ENCODE measurements at regions not wholly inside any gene's neighbourhood (a gene's known extent, or its start where the extent isn't known, plus 50 kb on each side); places are given as distances from the start of the nearest gene placed in this dataset.

DNA sequence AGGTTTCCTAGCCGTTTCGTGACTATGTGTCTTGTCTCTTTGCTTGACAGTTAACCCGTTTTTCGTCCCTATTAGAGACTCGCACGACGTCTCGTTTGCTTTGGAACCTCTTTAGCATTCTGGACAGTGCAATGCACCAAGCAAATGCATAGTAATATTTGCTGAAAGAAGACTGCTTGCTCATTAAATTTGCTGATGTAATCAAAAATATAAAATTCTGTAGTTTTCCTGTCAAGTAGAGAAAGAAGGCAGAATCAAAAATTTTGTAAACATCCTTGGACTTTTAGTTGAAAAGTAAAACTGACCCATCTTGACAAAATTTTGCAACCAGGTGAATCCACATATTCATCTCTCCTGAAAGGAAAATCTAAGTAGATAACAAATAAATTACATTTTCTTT is 106.9 kb upstream of the RAPGEF2 start:
- TF ChIP-seq EZH2 (IDR thresholded peaks at IDR 0.05; ENCODE audit: low read length, missing control alignments) = no peak
- TF ChIP-seq, protein P1, sequence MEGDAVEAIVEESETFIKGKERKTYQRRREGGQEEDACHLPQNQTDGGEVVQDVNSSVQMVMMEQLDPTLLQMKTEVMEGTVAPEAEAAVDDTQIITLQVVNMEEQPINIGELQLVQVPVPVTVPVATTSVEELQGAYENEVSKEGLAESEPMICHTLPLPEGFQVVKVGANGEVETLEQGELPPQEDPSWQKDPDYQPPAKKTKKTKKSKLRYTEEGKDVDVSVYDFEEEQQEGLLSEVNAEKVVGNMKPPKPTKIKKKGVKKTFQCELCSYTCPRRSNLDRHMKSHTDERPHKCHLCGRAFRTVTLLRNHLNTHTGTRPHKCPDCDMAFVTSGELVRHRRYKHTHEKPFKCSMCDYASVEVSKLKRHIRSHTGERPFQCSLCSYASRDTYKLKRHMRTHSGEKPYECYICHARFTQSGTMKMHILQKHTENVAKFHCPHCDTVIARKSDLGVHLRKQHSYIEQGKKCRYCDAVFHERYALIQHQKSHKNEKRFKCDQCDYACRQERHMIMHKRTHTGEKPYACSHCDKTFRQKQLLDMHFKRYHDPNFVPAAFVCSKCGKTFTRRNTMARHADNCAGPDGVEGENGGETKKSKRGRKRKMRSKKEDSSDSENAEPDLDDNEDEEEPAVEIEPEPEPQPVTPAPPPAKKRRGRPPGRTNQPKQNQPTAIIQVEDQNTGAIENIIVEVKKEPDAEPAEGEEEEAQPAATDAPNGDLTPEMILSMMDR (conservative IDR thresholded peaks at IDR 0.05 in 1 of 2, IDR thresholded peaks at IDR 0.05 in 1 of 2; ENCODE audit: low read depth in 1 of 2, low read length in 2 of 2) = no peak
- Histone ChIP-seq H4K20me1 (ENCODE audit: control insufficient read depth, extremely low read depth, insufficient read depth, low read length) (no peaks in the 10 kb centered on the region), H3K4me1 (ENCODE audit: control insufficient read depth, extremely low read depth, insufficient read depth, low read length) (peaks cover 3% of the 10 kb centered on the region), H3K27me3 (ENCODE audit: control insufficient read depth, insufficient read depth, low read length) (no peaks in the 10 kb centered on the region), H3K4me2 (ENCODE audit: extremely low read depth, insufficient read depth, low read length) (no peak overlapping the region), H3K36me3 (ENCODE audit: control insufficient read depth, insufficient read depth, low read length) (no peaks in the 10 kb centered on the region), H2AFZ (ENCODE audit: low read length) (no peak overlapping the region), H3K79me2 (ENCODE audit: control insufficient read depth, insufficient read depth, low read length) (no peaks in the 10 kb centered on the region), H3K9ac (ENCODE audit: insufficient read depth, low read length) (no peak overlapping the region), H3K27ac (ENCODE audit: insufficient read depth, low read length) (no peak overlapping the region), H3K4me3 (replicated peaks in 1 of 4; ENCODE audit: control extremely low read depth in 1 of 4, insufficient read depth in 1 of 4, low read depth in 3 of 4, low read length in 4 of 4) (no peak overlapping the region), H3K9me3 (ENCODE audit: control insufficient read depth, insufficient read depth, low read depth, low read length) (no peaks in the 10 kb centered on the region)
- DNase-seq (ENCODE audit: low read depth in 2 of 2) = no peak

DNA sequence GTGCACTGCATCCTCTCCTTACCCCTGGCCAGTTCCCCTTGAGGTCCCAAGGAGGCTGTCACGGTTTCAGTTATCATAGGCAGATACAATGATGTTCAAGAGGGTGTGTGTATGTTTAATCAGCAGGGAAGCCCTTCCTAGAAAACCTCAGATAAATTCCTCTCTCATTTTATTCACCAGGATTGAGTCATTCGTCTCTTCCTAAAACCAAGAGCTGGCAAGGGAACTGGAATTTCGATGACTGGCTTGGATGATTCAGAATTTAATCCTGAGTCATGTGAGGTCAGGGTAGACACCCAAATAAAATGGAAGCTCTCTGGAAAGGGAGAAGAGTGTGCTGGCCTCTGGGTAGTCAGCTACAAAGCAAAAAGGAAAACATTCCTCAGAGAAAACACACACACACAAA is 106.2 kb upstream of the RAPGEF2 start:
- no peak overlapping the region for H3K4me2 ChIP-seq (ENCODE audit: extremely low read depth, insufficient read depth, low read length)
- H3K9ac ChIP-seq (ENCODE audit: insufficient read depth, low read length) = no peak overlapping the region
- TF ChIP-seq, protein P1 (conservative IDR thresholded peaks at IDR 0.05 in 1 of 2, IDR thresholded peaks at IDR 0.05 in 1 of 2; ENCODE audit: low read depth in 1 of 2, low read length in 2 of 2) = no peak
- no peak for TF ChIP-seq EZH2 (IDR thresholded peaks at IDR 0.05; ENCODE audit: low read length, missing control alignments)
- no peaks in the 10 kb centered on the region for H4K20me1 ChIP-seq (ENCODE audit: control insufficient read depth, extremely low read depth, insufficient read depth, low read length)
- no peaks in the 10 kb centered on the region for H3K9me3 ChIP-seq (ENCODE audit: control insufficient read depth, insufficient read depth, low read depth, low read length)
- no peak overlapping the region for H3K4me3 ChIP-seq (replicated peaks in 1 of 4; ENCODE audit: control extremely low read depth in 1 of 4, insufficient read depth in 1 of 4, low read depth in 3 of 4, low read length in 4 of 4)
- H2AFZ ChIP-seq (ENCODE audit: low read length) = no peak overlapping the region
- H3K27ac ChIP-seq (ENCODE audit: insufficient read depth, low read length) = no peak overlapping the region
- DNase-seq (ENCODE audit: low read depth in 2 of 2) = peak; percentile 95 to 98
- H3K36me3 ChIP-seq (ENCODE audit: control insufficient read depth, insufficient read depth, low read length) = no peaks in the 10 kb centered on the region
- no peaks in the 10 kb centered on the region for H3K79me2 ChIP-seq (ENCODE audit: control insufficient read depth, insufficient read depth, low read length)
- H3K4me1 ChIP-seq (ENCODE audit: control insufficient read depth, extremely low read depth, insufficient read depth, low read length) = peaks cover 3% of the 10 kb centered on the region
- no peaks in the 10 kb centered on the region for H3K27me3 ChIP-seq (ENCODE audit: control insufficient read depth, insufficient read depth, low read length)

DNA sequence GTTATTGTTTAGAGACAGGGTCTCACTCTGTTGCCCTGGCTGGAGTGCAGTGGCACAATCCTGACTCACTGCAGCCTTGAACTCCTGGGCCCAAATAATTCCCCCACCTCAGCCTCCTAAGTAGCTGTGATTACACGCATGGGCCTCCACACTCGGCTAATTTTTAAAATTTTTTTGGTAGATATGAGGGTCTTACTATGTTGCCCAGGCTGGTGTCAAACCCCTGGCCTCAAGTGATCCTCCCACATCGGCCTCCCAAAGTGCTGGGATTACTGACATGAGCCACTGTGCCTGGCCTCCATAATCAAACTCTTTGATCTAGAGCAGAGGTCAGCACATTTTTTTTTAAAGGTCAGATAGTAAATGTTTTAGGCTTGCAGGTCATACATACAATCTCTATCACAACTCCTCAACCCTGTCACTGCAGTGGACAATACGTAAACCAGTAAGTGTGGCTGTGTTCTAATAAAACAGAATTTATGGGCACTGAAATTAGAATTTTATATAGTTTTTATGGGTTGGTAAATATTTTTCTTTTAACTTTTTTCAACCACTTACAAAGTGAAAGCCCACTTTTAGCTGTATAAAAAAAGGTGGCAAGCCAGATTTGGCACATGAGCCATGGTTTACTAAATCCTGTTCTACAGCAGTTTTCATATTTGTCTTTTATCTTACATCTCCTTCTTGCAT is 105.1 kb upstream of the RAPGEF2 start:
- Histone ChIP-seq H3K36me3 (ENCODE audit: control insufficient read depth, insufficient read depth, low read length) (no peaks in the 10 kb centered on the region), H3K4me2 (ENCODE audit: extremely low read depth, insufficient read depth, low read length) (no peak overlapping the region), H3K9me3 (ENCODE audit: control insufficient read depth, insufficient read depth, low read depth, low read length) (no peaks in the 10 kb centered on the region), H3K79me2 (ENCODE audit: control insufficient read depth, insufficient read depth, low read length) (no peaks in the 10 kb centered on the region), H2AFZ (ENCODE audit: low read length) (no peak overlapping the region), H4K20me1 (ENCODE audit: control insufficient read depth, extremely low read depth, insufficient read depth, low read length) (no peaks in the 10 kb centered on the region), H3K27ac (ENCODE audit: insufficient read depth, low read length) (no peak overlapping the region), H3K4me1 (ENCODE audit: control insufficient read depth, extremely low read depth, insufficient read depth, low read length) (peaks cover 3% of the 10 kb centered on the region), H3K9ac (ENCODE audit: insufficient read depth, low read length) (no peak overlapping the region), H3K4me3 (replicated peaks in 1 of 4; ENCODE audit: control extremely low read depth in 1 of 4, insufficient read depth in 1 of 4, low read depth in 3 of 4, low read length in 4 of 4) (no peak overlapping the region), H3K27me3 (ENCODE audit: control insufficient read depth, insufficient read depth, low read length) (no peaks in the 10 kb centered on the region)
- no peak for DNase-seq (ENCODE audit: low read depth in 2 of 2)
- TF ChIP-seq, protein P1 (conservative IDR thresholded peaks at IDR 0.05 in 1 of 2, IDR thresholded peaks at IDR 0.05 in 1 of 2; ENCODE audit: low read depth in 1 of 2, low read length in 2 of 2) = no peak
- TF ChIP-seq EZH2 (IDR thresholded peaks at IDR 0.05; ENCODE audit: low read length, missing control alignments) = no peak
